HG02798 (cell line): ENCODE measurements at regions not wholly inside any gene's neighbourhood (a gene's known extent, or its start where the extent isn't known, plus 50 kb on each side); places are given as distances from the start of the nearest gene placed in this dataset.
"Not testable (repeated sequence)": the region's sequence is repeated elsewhere in the genome, so short reads cannot be mapped to it uniquely, and the experiment has no call there.

ENCODE experiments used
- ATAC-seq: cut with Tn5 transposase; IDR thresholded peaks from one replicate; pipeline ENCODE4 v1.9.1; 2021; ENCODE audit warnings: mild to moderate bottlenecking; ENCODE audit not compliant: unreplicated experiment, poor library complexity

DNA sequence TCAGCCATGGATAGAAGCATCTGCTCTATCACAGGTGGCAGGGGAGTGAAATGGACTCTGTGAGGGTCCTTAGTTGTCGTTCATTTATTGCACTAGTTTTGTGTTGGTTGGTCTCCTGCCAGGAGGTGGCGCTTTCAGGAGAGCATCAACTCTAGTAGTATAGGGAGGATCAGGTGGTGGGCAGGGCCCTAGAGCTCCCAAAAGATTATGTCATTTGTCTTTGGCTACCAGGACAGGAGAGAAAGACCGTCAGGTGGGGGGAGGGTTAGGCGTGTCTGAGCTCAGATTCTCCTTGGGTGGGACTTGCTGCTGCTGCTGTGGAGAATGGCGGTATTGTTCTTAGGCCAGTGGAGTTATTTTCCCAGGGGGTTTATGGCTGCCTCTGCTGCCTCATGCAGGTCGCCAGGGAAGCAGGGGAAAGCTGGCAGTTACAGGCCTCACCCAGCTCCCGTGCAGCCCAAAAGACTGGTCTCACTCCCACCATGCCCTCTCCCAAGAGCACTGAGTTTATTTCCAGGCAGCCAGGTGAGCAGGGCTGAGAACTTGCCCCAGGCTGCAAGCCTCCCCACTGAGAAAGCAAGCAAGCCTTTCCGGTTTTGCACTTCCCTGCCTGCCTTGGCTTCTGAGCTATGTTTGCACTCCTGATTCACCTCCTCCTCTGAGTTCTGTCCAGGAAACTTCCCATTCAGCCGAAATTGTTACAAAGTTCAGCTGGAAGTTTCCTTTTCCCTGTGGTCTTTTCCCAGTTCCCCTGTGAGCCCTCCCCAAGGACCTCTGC is 317.3 kb downstream of the TAF11L14 start:
- no peak for ATAC-seq

- ATAC-seq, result no peak
Observed at GRCh38 chr5:17952231-17952630, 318.0 kb downstream of the TAF11L14 start.

- ATAC-seq, result no peak
Observed at GRCh38 chr5:17964067-17964466, 329.8 kb downstream of the TAF11L14 start.

DNA sequence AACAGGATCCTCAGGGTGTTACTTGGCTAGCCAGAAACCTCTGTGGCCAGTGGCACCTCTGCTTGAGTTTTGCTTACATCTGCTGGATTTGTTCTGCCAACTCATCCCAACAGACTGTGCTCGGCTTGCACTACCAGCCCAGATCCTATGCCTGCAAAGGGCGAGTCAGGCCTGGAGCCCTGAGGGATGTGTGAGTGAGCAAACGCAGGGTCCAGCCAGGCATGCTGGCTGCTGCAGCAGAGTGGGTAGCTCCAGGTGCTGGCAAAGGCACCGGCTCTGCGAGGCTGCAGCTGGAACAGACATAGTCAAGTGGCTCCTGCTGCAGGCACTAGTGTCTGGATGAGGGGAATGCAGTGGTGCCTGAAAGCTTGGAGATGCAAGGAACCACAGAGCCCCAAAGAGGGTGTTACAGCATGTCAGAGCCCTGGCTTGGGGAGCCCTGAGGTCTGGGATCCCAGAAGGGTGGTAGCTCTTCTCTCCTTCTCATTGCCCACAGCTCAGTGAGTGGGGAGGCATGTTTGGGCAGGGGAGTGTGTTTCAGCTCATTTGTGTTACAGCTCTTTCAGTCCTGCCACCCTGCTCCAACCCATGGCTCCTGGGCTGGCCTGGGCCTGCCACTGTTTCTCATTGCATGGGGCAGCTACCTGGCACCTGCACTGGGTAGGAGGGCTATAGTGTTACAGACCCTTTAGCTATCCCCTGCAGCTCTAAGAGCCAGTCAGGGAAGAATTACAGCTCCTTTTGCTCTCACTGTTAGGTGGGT is 332.6 kb downstream of the TAF11L14 start:
- ATAC-seq, result no peak

DNA sequence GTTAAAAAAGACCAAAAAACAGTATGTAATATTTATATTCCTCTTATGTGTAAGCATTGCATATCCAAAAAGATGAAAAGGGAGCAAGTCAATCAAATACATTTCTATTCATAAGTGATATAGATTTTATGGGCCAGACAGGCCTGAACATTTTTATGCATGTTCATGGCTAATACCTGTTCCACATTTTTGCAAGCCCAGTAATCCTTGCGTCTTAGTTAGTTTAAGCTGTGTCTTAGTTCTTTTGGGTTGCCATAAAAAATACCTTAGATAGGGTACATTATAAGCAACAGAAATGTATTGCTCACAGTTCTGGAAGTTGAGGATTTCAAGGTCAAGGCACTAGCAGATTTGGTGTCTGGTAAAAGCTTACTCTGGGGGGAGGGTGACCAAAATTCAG is 342.1 kb downstream of the TAF11L14 start:
- ATAC-seq, result no peak

GRCh38 chr5:17978954-17979353 is 344.7 kb downstream of the TAF11L14 start:
- no peak for ATAC-seq

DNA sequence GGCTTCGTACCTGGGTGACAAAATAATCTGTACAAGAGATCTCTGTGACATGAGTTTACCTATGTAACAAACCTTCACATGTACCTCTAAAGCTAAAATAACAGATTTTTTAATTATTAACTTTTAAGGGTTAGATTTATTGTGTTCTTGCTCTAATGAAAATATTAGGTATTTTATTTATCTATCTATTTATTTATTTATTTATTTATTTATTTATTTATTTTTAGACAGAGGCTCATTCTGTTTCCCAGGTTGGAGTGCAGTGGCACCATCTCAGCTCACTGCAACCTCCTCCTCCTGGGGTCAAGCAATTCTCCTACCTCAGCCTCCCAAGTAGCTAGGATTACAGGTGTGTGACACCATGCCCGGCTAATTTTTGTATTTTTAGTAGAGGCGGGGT is 348.4 kb downstream of the TAF11L14 start:
- ATAC-seq, result not testable (repeated sequence)

- ATAC-seq, result no peak
Observed at GRCh38 chr5:17989036-17989435, 354.8 kb downstream of the TAF11L14 start.

DNA sequence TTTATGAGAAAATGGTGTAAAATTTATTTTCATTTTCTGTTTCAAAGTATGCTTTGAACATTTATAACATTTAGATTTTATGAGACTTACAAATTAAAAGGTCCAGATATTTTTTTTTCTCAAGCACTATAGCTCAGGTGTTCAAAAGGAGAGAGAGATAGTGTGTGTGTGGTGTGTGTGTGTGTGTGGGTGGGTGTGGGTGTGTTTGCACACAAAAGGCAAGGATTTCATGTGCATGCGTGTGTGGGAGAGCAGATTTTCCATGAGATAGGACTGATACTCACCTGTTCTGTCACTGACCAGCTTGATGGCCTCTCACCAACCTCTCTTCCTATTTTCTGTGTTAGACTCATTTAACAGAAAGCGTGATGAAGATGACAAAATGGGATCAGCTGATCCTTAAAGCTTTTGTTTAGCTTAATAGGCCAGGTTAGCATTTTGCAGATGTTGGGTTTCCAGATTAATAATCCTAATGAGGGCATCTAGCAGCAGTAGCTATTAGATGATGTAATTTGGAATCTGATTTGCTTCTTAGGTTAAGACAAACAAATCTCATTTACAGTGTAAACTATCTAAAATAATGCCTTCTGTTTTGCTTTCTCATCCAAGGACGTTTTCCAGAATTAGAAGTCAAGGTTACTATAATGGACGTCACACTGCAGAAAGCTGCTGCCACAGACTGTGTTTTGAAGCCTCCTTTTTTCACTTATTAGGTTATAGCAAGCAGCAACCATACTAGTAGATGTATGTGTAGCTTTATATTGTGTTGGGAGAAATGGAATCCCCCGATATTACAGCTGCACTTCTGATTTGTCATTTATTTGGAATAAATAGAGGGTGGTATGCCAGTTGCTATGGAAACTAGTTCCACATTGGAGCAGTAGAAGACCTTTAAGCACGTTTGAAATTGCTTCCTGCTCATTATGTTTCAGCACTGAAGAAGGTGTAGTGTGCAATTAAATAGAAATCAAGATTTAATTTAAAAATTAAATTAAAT is 355.6 kb downstream of the TAF11L14 start:
- ATAC-seq, result no peak

- no peak for ATAC-seq
Observed at GRCh38 chr5:17991775-17992174, 357.5 kb downstream of the TAF11L14 start.

DNA sequence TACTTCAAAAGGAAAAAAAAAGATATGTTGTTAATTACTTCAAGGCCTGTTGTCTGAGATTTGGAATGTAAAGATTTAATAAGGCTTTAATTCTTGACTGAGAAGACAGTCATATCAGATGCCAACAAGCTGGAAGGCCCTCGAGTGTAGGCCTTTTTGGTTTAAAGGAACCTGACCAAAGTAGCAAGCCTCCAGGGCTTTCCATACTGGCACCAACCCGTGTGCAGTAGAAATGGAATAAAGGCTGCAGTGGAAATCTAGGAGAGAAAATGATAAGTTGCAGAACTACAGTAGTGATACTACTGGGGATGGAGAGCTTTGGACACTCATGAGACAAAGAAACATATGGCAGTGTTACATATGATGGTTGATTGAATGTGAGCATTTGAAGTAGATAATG is 358.0 kb downstream of the TAF11L14 start:
- no peak for ATAC-seq

- ATAC-seq, result no peak
Observed at GRCh38 chr5:17995997-17996396, 361.7 kb downstream of the TAF11L14 start.

DNA sequence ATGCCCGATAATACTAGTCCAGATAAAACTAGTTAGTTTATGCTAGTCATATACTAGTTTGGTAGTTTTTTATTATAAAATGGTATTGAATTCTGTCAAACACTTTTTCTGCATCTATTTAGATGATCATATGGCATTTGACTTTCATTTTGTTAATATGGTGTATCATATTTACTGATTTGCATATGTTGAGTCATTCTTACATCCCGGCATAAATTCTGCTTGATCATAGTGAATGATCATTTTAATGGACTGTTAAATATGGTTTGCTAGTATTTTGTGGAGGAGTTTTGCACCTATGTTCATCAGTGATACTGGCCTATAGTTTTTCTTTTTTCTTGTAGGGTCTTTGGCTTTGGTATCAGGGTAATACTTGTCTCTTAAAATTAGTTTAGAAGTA is 365.6 kb downstream of the TAF11L14 start:
- ATAC-seq, result no peak

GRCh38 chr5:18000744-18001143 is 366.5 kb downstream of the TAF11L14 start:
- no peak for ATAC-seq

- no peak for ATAC-seq
Observed at GRCh38 chr5:18003312-18003711, 369.1 kb downstream of the TAF11L14 start.

- no peak for ATAC-seq
Observed at GRCh38 chr5:18003784-18004183, 369.5 kb downstream of the TAF11L14 start.

- ATAC-seq, result not testable (repeated sequence)
Observed at GRCh38 chr5:18006235-18006634, 372.0 kb downstream of the TAF11L14 start.

- ATAC-seq, result no peak
Observed at GRCh38 chr5:18008940-18009339, 374.7 kb downstream of the TAF11L14 start.

- no peak for ATAC-seq
Observed at GRCh38 chr5:18010053-18010452, 375.8 kb downstream of the TAF11L14 start.

DNA sequence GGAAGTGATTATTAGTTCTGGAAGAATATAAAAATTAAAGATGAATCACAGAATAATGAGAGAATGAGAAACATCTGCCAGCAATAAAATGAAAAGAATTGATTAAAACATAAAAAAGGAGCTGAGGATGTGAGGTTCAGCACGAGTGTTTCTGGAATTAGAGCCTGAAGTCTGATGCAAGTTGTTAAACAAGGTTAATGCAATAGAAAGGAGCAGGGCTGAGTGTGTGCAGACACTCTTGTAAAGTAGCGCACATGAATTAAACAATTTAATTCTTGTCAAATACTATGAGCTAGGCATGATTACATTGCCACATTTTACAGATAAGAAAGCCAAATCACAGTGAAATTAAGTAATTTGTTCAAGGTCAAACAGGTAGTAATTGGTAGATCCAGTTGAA is 384.2 kb downstream of the TAF11L14 start:
- no peak for ATAC-seq

DNA sequence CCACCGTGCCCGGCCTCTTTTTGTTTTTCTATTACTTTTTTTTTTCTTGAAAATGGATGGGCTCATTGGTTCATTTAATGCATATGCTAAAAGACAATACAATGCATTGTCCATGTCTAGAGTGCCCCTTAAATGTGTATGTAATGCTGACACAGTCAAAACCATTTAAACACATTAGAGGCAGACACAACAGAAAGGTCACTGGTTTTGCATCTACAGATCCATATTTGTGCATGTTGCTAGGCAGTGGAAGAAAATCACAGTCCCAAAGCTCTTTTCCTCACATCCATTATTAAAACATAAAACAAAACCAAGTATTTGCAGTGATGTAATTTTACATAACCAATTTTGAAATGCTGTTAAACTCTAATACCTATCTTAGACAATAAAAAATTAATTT is 389.0 kb downstream of the TAF11L14 start:
- ATAC-seq, result no peak
